HepG2 (cell line): ENCODE measurements at regions not wholly inside any gene's neighbourhood (a gene's known extent, or its start where the extent isn't known, plus 50 kb on each side); places are given as distances from the start of the nearest gene placed in this dataset.

ENCODE experiments used
- ATAC-seq: fragments of 200-7000 bp; cut with Tn5 transposase; 3 replicates; pipeline ENCODE4 v1.9.1; 2020; ENCODE audit warnings: mild to moderate bottlenecking, moderate library complexity
- BruUV-seq: library from RNA; stranded (reverse); fragments of 400-500 nt; replicated peaks from 2 replicates; lab custom pipeline; 2021; lab: Mats Ljungman, UMichigan
- CTCF ChIA-PET: fragments of 300-600 bp; formaldehyde crosslinking; extraction: SDS; loops from one replicate; lab custom pipeline; 2021; ENCODE audit warnings: low total read pairs, inconsistent platforms, low intra/inter-chr PET ratio; lab: Yijun Ruan, JAX
- POLR2A ChIA-PET: fragments of 350-600 bp; sonication (Branson Sonifier 250); formaldehyde crosslinking; loops from one replicate; lab custom pipeline; 2020; ENCODE audit warnings: antibody characterized with exemption, inconsistent platforms; lab: Yijun Ruan, JAX
- DNase-seq: peaks from one replicate; pipeline ENCODE4 v3.0.0-alpha.2; 2015; ENCODE audit warnings: low spot score
- FAIRE-seq: peaks from 3 replicates; lab custom pipeline; 2011; peaks lifted over from hg19 to GRCh38; lab: Jason Lieb, UNC
- H2AFZ ChIP-seq: one replicate; pipeline ENCODE4 v1.6.1; 2011; ENCODE audit warnings: low read length, inconsistent platforms
- H3K27ac ChIP-seq: fragments of 300-600 bp; 3 replicates; pipeline ENCODE4 v1.8.0; 2011; ENCODE audit warnings: mixed run types, mild to moderate bottlenecking, mixed read lengths, low read length, inconsistent platforms; ENCODE audit not compliant: insufficient read depth; ENCODE audit errors: extremely low read length
- H3K27me3 ChIP-seq, 2 experiments: fragments of 200-600 bp in 1 of 2; 2 replicates in 1 of 2; 3 replicates in 1 of 2; pipeline versions ENCODE4 v1.6.0 to v1.8.0; 2011; ENCODE audit warnings: low read length in 2 of 2, mild to moderate bottlenecking in 2 of 2, moderate library complexity in 2 of 2, inconsistent platforms in 1 of 2; ENCODE audit not compliant: insufficient read depth in 2 of 2, control insufficient read depth in 1 of 2
- H3K36me3 ChIP-seq, 2 experiments: fragments of 200-600 bp in 1 of 2; replicated peaks in 1 of 2; 2 replicates in 1 of 2; 3 replicates in 1 of 2; pipeline versions ENCODE4 v1.5.1 to v1.8.0; 2011; ENCODE audit warnings: low read length in 2 of 2, inconsistent platforms in 1 of 2; ENCODE audit not compliant: insufficient read depth in 2 of 2, control insufficient read depth in 1 of 2
- H3K4me1 ChIP-seq: 2 replicates; pipeline ENCODE4 v1.5.1; 2012; ENCODE audit warnings: low read length, inconsistent platforms; ENCODE audit not compliant: insufficient read depth
- H3K4me2 ChIP-seq: 2 replicates; pipeline ENCODE4 v1.6.0; 2011; ENCODE audit warnings: low read depth, low read length, inconsistent platforms
- H3K4me3 ChIP-seq, 3 experiments: fragments of 200-600 bp in 1 of 3; sonication (generic), shearing (Covaris generic) in 1 of 3; replicated peaks in 1 of 3; 2 replicates each; pipeline ENCODE4 v1.5.1; 2011 to 2016; ENCODE audit warnings: low read length in 3 of 3, inconsistent platforms in 2 of 3, low read depth in 2 of 3, mild to moderate bottlenecking in 2 of 3, control low read depth in 1 of 3, mixed read lengths in 1 of 3; ENCODE audit not compliant: insufficient read depth in 1 of 3
- H3K79me2 ChIP-seq: one replicate; pipeline ENCODE4 v1.6.1; 2011; ENCODE audit warnings: low read length, inconsistent platforms; ENCODE audit not compliant: insufficient read depth
- H3K9ac ChIP-seq: 2 replicates; pipeline ENCODE4 v1.6.0; 2011; ENCODE audit warnings: mild to moderate bottlenecking, low read depth, low read length, inconsistent platforms; ENCODE audit not compliant: insufficient read depth
- H3K9me3 ChIP-seq: 2 replicates; pipeline ENCODE4 v1.5.1; 2012; ENCODE audit warnings: mild to moderate bottlenecking, low read length
- H4K20me1 ChIP-seq: 2 replicates; pipeline ENCODE4 v1.6.0; 2011; ENCODE audit warnings: inconsistent platforms, mild to moderate bottlenecking, low read length, moderate library complexity; ENCODE audit not compliant: insufficient read depth
- CEBPG ChIP-seq: IDR thresholded peaks from 2 replicates; pipeline ENCODE4 v1.6.1; 2016
- HOXD1 ChIP-seq: sonication (generic); formaldehyde crosslinking; IDR thresholded peaks from 2 replicates; pipeline ENCODE4 v1.5.0; 2020; ENCODE audit warnings: missing genetic modification reagents
- NPAS2 ChIP-seq: sonication (generic); formaldehyde crosslinking; IDR thresholded peaks from 2 replicates; pipeline ENCODE4 v1.8.0; 2022; ENCODE audit warnings: mild to moderate bottlenecking, missing genetic modification reagents, borderline replicate concordance
- PCBP2 ChIP-seq: fragments of 200-400 bp; formaldehyde crosslinking; optimal IDR thresholded peaks from 2 replicates; pipeline ENCODE3; 2018; ENCODE audit warnings: low read length, low read depth; ENCODE audit not compliant: poor library complexity, severe bottlenecking
- TFAP4 ChIP-seq: sonication (generic); IDR thresholded peaks from 2 replicates; pipeline ENCODE4 v1.6.1; 2016; ENCODE audit warnings: low read depth, borderline replicate concordance
- ZFP36L1 ChIP-seq: sonication (generic); formaldehyde crosslinking; IDR thresholded peaks from 2 replicates; pipeline ENCODE4 v1.8.0; 2022; ENCODE audit warnings: mild to moderate bottlenecking, missing genetic modification reagents, moderate library complexity
- ZFX ChIP-seq: sonication (generic); formaldehyde crosslinking; IDR thresholded peaks from 2 replicates; pipeline ENCODE4 v1.4.0; 2020; ENCODE audit warnings: mild to moderate bottlenecking, low read depth, missing genetic modification reagents, moderate library complexity
- ZSCAN21 ChIP-seq: sonication (generic); formaldehyde crosslinking; IDR thresholded peaks from 2 replicates; pipeline ENCODE4 v1.8.0; 2022; ENCODE audit warnings: mild to moderate bottlenecking, missing genetic modification reagents, moderate library complexity, borderline replicate concordance
- WGBS: methylation state at CpG from one replicate; pipeline ENCODE4 v1.1.6; 2017; ENCODE audit warnings: low lambda C conversion rate; 5-methylcytosine and 5-hydroxymethylcytosine counted together
- in situ Hi-C: cut with HindIII; loops from 2 replicates; pipeline ENCODE4 v1.10.0; 2017; ENCODE audit warnings: low pct_unique_long_range_greater_than_20kb; ENCODE audit not compliant: extremely low pct_ligation_motif_present
- intact Hi-C: fragments of 100-400 bp; cut with micrococcal nuclease; formaldehyde crosslinking; loops from one replicate; pipeline ENCODE4 v1.10.0; 2022; ENCODE audit not compliant: unreplicated experiment
- TF ChIP-seq, protein P1 (sequence below): IDR thresholded peaks from 2 replicates; pipeline ENCODE4 v1.6.1; 2018; ENCODE audit warnings: missing genetic modification reagents, mild to moderate bottlenecking, missing compliant biosample characterization

DNA sequence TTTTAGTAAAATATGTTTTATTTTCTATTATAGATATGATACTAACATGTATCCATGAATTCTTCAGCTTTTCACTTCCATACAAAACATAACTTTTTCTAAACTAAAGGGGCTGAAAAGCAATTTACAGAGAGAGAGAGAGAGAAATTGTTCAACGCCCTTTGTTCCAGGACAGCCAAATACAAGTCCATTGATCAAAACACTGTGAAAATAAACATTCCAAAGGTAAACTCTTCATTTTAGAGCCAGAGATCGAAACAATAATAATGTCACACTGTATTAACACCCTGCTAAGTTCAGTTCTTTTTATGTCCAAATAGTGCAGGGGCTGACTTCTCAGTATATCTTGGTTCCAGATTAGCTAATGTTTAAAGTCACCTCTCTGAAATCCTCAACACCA, 516.2 kb upstream of the ATXN8OS start:
- in situ Hi-C loops (no loop called here), intact Hi-C loops (no loop called here)
- Histone ChIP-seq H3K27me3 (no peaks in the 10 kb centered on the region), H3K4me2 (no peak overlapping the region), H3K9ac (no peak overlapping the region), H4K20me1 (no peaks in the 10 kb centered on the region), H3K9me3 (no peaks in the 10 kb centered on the region), H3K36me3 (no peaks in the 10 kb centered on the region), H3K4me3 (no peak overlapping the region), H3K79me2 (no peaks in the 10 kb centered on the region), H3K27ac (no peak overlapping the region), H3K4me1 (peaks cover 5% of the 10 kb centered on the region; the same call in 1 of the 2 replicates), H2AFZ (no peak overlapping the region)
- BruUV-seq = no TSS peak
- FAIRE-seq (no peak), DNase-seq (no peak), ATAC-seq (no peak)
- TF ChIP-seq HOXD1 (CRISPR knock-in tag) = no peak
- TF ChIP-seq PCBP2 = no peak
- no peak for TF ChIP-seq CEBPG (CRISPR knock-in tag)
- no peak for TF ChIP-seq ZSCAN21
- TF ChIP-seq, protein P1, sequence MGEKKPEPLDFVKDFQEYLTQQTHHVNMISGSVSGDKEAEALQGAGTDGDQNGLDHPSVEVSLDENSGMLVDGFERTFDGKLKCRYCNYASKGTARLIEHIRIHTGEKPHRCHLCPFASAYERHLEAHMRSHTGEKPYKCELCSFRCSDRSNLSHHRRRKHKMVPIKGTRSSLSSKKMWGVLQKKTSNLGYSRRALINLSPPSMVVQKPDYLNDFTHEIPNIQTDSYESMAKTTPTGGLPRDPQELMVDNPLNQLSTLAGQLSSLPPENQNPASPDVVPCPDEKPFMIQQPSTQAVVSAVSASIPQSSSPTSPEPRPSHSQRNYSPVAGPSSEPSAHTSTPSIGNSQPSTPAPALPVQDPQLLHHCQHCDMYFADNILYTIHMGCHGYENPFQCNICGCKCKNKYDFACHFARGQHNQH (CRISPR knock-in tag) = no peak
- no peak for TF ChIP-seq NPAS2
- no peak for TF ChIP-seq TFAP4
- no peak for TF ChIP-seq ZFP36L1
- TF ChIP-seq ZFX = no peak
- ChIA-PET POLR2A (no interaction called here), CTCF (no interaction called here)
- 6% methylated on average over 2 of the region's 2 CpGs for WGBS
